T-cell (primary cell): ENCODE measurements at regions not wholly inside any gene's neighbourhood (a gene's known extent, or its start where the extent isn't known, plus 50 kb on each side); places are given as distances from the start of the nearest gene placed in this dataset.

Experiments used
- ATAC-seq, 4 experiments: fragments of 200-7000 bp in 3 of 4; fragments of 150-1000 bp in 1 of 4; cut with Tn5 transposase; replicated peaks in 1 of 4; 1 replicate in 3 of 4; 2 replicates in 1 of 4; pipeline ENCODE4 v1.10.0; 2021; ENCODE audit warnings: moderate library complexity in 3 of 4, mild to moderate bottlenecking in 2 of 4, moderate number of reproducible peaks in 1 of 4
- CTCF ChIA-PET, 2 donors: fragments of 300-600 bp; sonication (Branson Sonifier 250); formaldehyde crosslinking; loops; one replicate each; lab custom pipeline; 2022; ENCODE audit warnings: antibody characterized with exemption in 2 of 2; lab: Charles Lee
- POLR2A ChIA-PET, 2 donors: fragments of 300-600 bp; sonication (Branson Sonifier 250); formaldehyde crosslinking; loops; one replicate each; lab custom pipeline; 2022; ENCODE audit warnings: antibody characterized with exemption in 2 of 2; lab: Charles Lee
- DNase-seq, 35 experiments: peaks; one replicate each; pipeline versions ENCODE4 v3.0.0 to v3.0.0-alpha.2; 2013 to 2023
- H3K27ac ChIP-seq: one replicate; pipeline ENCODE4 v1.5.1; 2013; ENCODE audit warnings: low read length
- H3K27me3 ChIP-seq, 2 experiments: replicated peaks in 1 of 2; 1 replicate in 1 of 2; 2 replicates in 1 of 2; pipeline versions ENCODE4 v1.6.1 to v1.7.0; 2013; ENCODE audit warnings: low read length in 1 of 2, mixed read lengths in 1 of 2; ENCODE audit not compliant: control insufficient read depth in 2 of 2, insufficient read depth in 2 of 2; ENCODE audit errors: extremely low read depth in 1 of 2
- H3K36me3 ChIP-seq, 2 donors: 1 replicate in 1 of 2; 2 replicates in 1 of 2; pipeline versions ENCODE4 v1.6.1 to v1.7.0; 2013; ENCODE audit warnings: low read length in 1 of 2; ENCODE audit not compliant: control insufficient read depth in 2 of 2, insufficient read depth in 1 of 2; ENCODE audit errors: extremely low read depth in 1 of 2
- H3K4me1 ChIP-seq, 2 experiments: 1 replicate in 1 of 2; 2 replicates in 1 of 2; pipeline versions ENCODE4 v1.6.1 to v1.7.0; 2013; ENCODE audit warnings: low read length in 2 of 2, mixed read lengths in 1 of 2; ENCODE audit not compliant: insufficient read depth in 2 of 2, control insufficient read depth in 1 of 2; ENCODE audit errors: extremely low read depth in 1 of 2
- H3K4me3 ChIP-seq, 2 donors: 1 replicate in 1 of 2; 2 replicates in 1 of 2; pipeline versions ENCODE4 v1.5.1 to v1.7.0; 2013; ENCODE audit warnings: mild to moderate bottlenecking in 2 of 2, low read length in 1 of 2, moderate library complexity in 1 of 2; ENCODE audit not compliant: control insufficient read depth in 1 of 2; ENCODE audit errors: extremely low read depth in 1 of 2
- H3K9me3 ChIP-seq: 2 replicates; pipeline ENCODE4 v1.7.0; 2013
- H3K27ac Mint-ChIP-seq, 2 donors: one replicate each; pipeline ENCODE4 v1.8.0; 2020 to 2021; ENCODE audit warnings: mild to moderate bottlenecking in 2 of 2, mixed read lengths in 2 of 2
- H3K27me3 Mint-ChIP-seq, 2 donors: one replicate each; pipeline ENCODE4 v1.8.0; 2021 to 2022; ENCODE audit warnings: mixed read lengths in 2 of 2
- H3K36me3 Mint-ChIP-seq: one replicate; pipeline ENCODE4 v1.8.0; 2021; ENCODE audit warnings: mixed read lengths
- H3K4me1 Mint-ChIP-seq, 3 donors: one replicate each; pipeline ENCODE4 v1.8.0; 2020 to 2022; ENCODE audit warnings: mixed read lengths in 3 of 3, mild to moderate bottlenecking in 1 of 3
- H3K4me3 Mint-ChIP-seq, 3 donors: one replicate each; pipeline ENCODE4 v1.8.0; 2020 to 2022; ENCODE audit warnings: mild to moderate bottlenecking in 3 of 3, mixed read lengths in 3 of 3, moderate library complexity in 3 of 3
- H3K9me3 Mint-ChIP-seq, 3 donors: one replicate each; pipeline ENCODE4 v1.8.0; 2020 to 2022; ENCODE audit warnings: mixed read lengths in 3 of 3
- WGBS: methylation state at CpG from one replicate; pipeline ENCODE4 v1.1.5; 2013; ENCODE audit warnings: missing lambda C conversion rate; ENCODE audit not compliant: insufficient coverage; 5-methylcytosine and 5-hydroxymethylcytosine counted together

DNA sequence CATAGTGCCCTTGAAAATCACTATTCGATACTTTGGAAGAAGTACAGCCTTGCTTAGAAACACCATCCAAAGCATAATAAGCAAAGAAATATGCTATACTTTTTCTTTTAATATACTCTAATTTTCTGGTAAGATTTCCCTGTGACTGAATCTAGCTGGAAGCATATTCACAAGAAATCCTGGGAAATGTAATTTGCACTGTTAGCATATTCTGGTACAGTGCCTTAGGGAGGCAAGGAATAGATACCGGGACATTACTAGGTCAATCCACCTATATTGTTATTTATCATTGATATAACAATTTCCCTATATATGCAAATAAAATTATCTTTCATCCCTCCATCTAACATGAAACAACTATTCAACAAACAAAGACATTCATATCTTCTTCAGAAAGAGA is 1131.3 kb upstream of the PRR20A start:
- no peaks in the 10 kb centered on the region for H3K36me3 ChIP-seq
- no CpG with 5 or more reads among the region's 2 CpGs for WGBS
- H3K4me3 ChIP-seq, result no peak overlapping the region
- no peaks in the 10 kb centered on the region for H3K4me1 ChIP-seq
- Mint-ChIP-seq H3K27ac (no peak overlapping the region), H3K27me3 (no peaks in the 10 kb centered on the region), H3K36me3 (no peaks in the 10 kb centered on the region), H3K4me1 (no peaks in the 10 kb centered on the region), H3K9me3 (peaks cover 3 to 8% (median 6%) of the 10 kb centered on the region in 3 donors), H3K4me3 (no peak overlapping the region)
- CTCF ChIA-PET, result no interaction called here
- ATAC-seq (no peak), DNase-seq (no peak)
- H3K9me3 ChIP-seq, result peaks cover 2% of the 10 kb centered on the region
- POLR2A ChIA-PET, result no interaction called here
- no peak overlapping the region for H3K27ac ChIP-seq
- no peaks in the 10 kb centered on the region for H3K27me3 ChIP-seq

GRCh38 chr13:56012644-56013043 is 1128.1 kb upstream of the PRR20A start:
- no peaks in the 10 kb centered on the region for H3K27me3 Mint-ChIP-seq
- H3K4me1 Mint-ChIP-seq, result no peaks in the 10 kb centered on the region
- ATAC-seq (no peak), DNase-seq (no peak)
- ChIA-PET POLR2A (no interaction called here), CTCF (no interaction called here)
- Histone ChIP-seq H3K4me3 (no peak overlapping the region), H3K27me3 (no peaks in the 10 kb centered on the region), H3K36me3 (no peaks in the 10 kb centered on the region), H3K27ac (no peak overlapping the region), H3K9me3 (no peaks in the 10 kb centered on the region), H3K4me1 (no peaks in the 10 kb centered on the region)
- no peaks in the 10 kb centered on the region for H3K36me3 Mint-ChIP-seq
- H3K9me3 Mint-ChIP-seq, result peaks cover 5 to 11% (median 9%) of the 10 kb centered on the region in 3 donors
- WGBS, result no CpG with 5 or more reads among the region's 2 CpGs
- no peak overlapping the region for H3K27ac Mint-ChIP-seq
- no peak overlapping the region for H3K4me3 Mint-ChIP-seq

DNA sequence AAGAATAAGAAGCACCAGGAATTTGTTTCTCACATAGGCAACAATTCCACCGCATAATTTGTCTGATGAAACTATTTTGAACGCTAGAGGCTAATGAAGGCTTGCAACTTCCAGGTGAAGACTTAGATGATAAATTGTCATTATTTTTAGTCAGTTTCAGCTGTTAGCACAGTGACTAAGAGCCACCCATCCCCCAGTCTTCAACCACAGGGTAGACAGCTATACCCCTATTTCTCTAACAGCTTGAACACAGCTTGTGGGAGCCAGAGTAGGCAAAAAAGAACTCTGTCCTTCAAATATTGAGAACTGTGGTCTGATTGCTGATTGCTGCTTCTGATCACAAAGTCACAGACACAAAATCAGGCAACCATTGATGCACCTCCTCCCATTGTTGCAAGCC is 1124.8 kb upstream of the PRR20A start:
- POLR2A ChIA-PET, result no interaction called here

GRCh38 chr13:56019606-56020005 is 1121.1 kb upstream of the PRR20A start:
- no peak overlapping the region for H3K4me3 Mint-ChIP-seq
- DNase-seq (no peak), ATAC-seq (no peak)
- no peaks in the 10 kb centered on the region for H3K36me3 Mint-ChIP-seq
- Histone ChIP-seq H3K36me3 (no peaks in the 10 kb centered on the region), H3K4me1 (no peaks in the 10 kb centered on the region), H3K27ac (no peak overlapping the region), H3K9me3 (peaks cover 2% of the 10 kb centered on the region), H3K27me3 (no peaks in the 10 kb centered on the region), H3K4me3 (no peak overlapping the region)
- no peaks in the 10 kb centered on the region for H3K27me3 Mint-ChIP-seq
- ChIA-PET POLR2A (interaction anchor here in 1 of 2 donors (0.5 kb wide), 1 partner anchor 648 kb away, joined by 3 read pairs; no protein-coding TSS in a partner anchor), CTCF (no interaction called here)
- H3K9me3 Mint-ChIP-seq, result peaks cover 18 to 32% (median 20%) of the 10 kb centered on the region in 3 donors
- 81% methylated on average over 5 of the region's 5 CpGs for WGBS
- no peak overlapping the region for H3K27ac Mint-ChIP-seq
- H3K4me1 Mint-ChIP-seq, result no peaks in the 10 kb centered on the region

More for the DNA sequence above, 1124.8 kb upstream of the PRR20A start:
- no peak overlapping the region for H3K27ac Mint-ChIP-seq
- H3K27me3 ChIP-seq, result no peaks in the 10 kb centered on the region
- no peaks in the 10 kb centered on the region for H3K36me3 ChIP-seq
- CTCF ChIA-PET, result no interaction called here
- WGBS, result no CpG with 5 or more reads among the region's 2 CpGs
- peaks cover 17 to 25% (median 22%) of the 10 kb centered on the region in 3 donors for H3K9me3 Mint-ChIP-seq
- no peaks in the 10 kb centered on the region for H3K4me1 ChIP-seq
- DNase-seq, result no peak
- H3K27me3 Mint-ChIP-seq, result no peaks in the 10 kb centered on the region
- no peaks in the 10 kb centered on the region for H3K36me3 Mint-ChIP-seq
- H3K27ac ChIP-seq, result no peak overlapping the region
- no peak overlapping the region for H3K4me3 Mint-ChIP-seq
- no peak for ATAC-seq
- H3K9me3 ChIP-seq, result no peaks in the 10 kb centered on the region
- no peaks in the 10 kb centered on the region for H3K4me1 Mint-ChIP-seq
- H3K4me3 ChIP-seq, result no peak overlapping the region

GRCh38 chr13:56020425-56020824 is 1120.3 kb upstream of the PRR20A start:
- no peak overlapping the region for H3K4me3 Mint-ChIP-seq
- no peak overlapping the region for H3K27ac ChIP-seq
- no peak overlapping the region for H3K4me3 ChIP-seq
- no peaks in the 10 kb centered on the region for H3K27me3 ChIP-seq
- no peak for DNase-seq
- ChIA-PET POLR2A (no interaction called here), CTCF (no interaction called here)
- H3K36me3 Mint-ChIP-seq, result no peaks in the 10 kb centered on the region
- no peaks in the 10 kb centered on the region for H3K27me3 Mint-ChIP-seq
- no peaks in the 10 kb centered on the region for H3K4me1 ChIP-seq
- ATAC-seq, result no peak
- H3K4me1 Mint-ChIP-seq, result no peaks in the 10 kb centered on the region
- H3K27ac Mint-ChIP-seq, result no peak overlapping the region
- H3K9me3 Mint-ChIP-seq, result peaks cover 12 to 29% (median 16%) of the 10 kb centered on the region in 3 donors
- WGBS, result no CpG with 5 or more reads among the region's 3 CpGs
- H3K9me3 ChIP-seq, result peaks cover 2% of the 10 kb centered on the region
- H3K36me3 ChIP-seq, result no peaks in the 10 kb centered on the region

GRCh38 chr13:56039992-56040391 is 1100.7 kb upstream of the PRR20A start:
- DNase-seq, result no peak
- CTCF ChIA-PET, result no interaction called here
- Mint-ChIP-seq H3K4me3 (no peak overlapping the region), H3K36me3 (no peaks in the 10 kb centered on the region), H3K27ac (no peak overlapping the region), H3K4me1 (no peaks in the 10 kb centered on the region), H3K9me3 (peaks cover 12 to 40% (median 32%) of the 10 kb centered on the region in 3 donors), H3K27me3 (no peaks in the 10 kb centered on the region)
- no peaks in the 10 kb centered on the region for H3K27me3 ChIP-seq
- no peaks in the 10 kb centered on the region for H3K36me3 ChIP-seq
- no peak overlapping the region for H3K4me3 ChIP-seq
- no peaks in the 10 kb centered on the region for H3K4me1 ChIP-seq
- POLR2A ChIA-PET, result no interaction called here
- no peak for ATAC-seq
- WGBS, result 72% methylated on average over 6 of the region's 8 CpGs
- H3K9me3 ChIP-seq, result no peaks in the 10 kb centered on the region
- H3K27ac ChIP-seq, result no peak overlapping the region

GRCh38 chr13:56066321-56066720 is 1074.4 kb upstream of the PRR20A start:
- Histone ChIP-seq H3K27me3 (no peaks in the 10 kb centered on the region), H3K9me3 (no peaks in the 10 kb centered on the region), H3K36me3 (no peaks in the 10 kb centered on the region), H3K27ac (no peak overlapping the region), H3K4me1 (no peaks in the 10 kb centered on the region), H3K4me3 (no peak overlapping the region)
- WGBS, result no CpG with 5 or more reads among the region's 1 CpG
- no peak for ATAC-seq
- Mint-ChIP-seq H3K36me3 (no peaks in the 10 kb centered on the region), H3K4me3 (no peak overlapping the region), H3K27me3 (no peaks in the 10 kb centered on the region), H3K4me1 (no peaks in the 10 kb centered on the region), H3K9me3 (peaks cover 2 to 16% (median 9%) of the 10 kb centered on the region in 3 donors), H3K27ac (no peak overlapping the region)
- POLR2A ChIA-PET, result no interaction called here
- CTCF ChIA-PET, result no interaction called here
- no peak for DNase-seq
